Neutrophil (primary cell): ENCODE measurements at regions not wholly inside any gene's neighbourhood (a gene's known extent, or its start where the extent isn't known, plus 50 kb on each side); places are given as distances from the start of the nearest gene placed in this dataset.

Experiments used
- H3K27ac ChIP-seq: fragments of 200-600 bp; sonication (generic); 2 replicates; pipeline ENCODE4 v1.5.1; 2016; ENCODE audit warnings: mild to moderate bottlenecking, moderate library complexity
- H3K27me3 ChIP-seq: fragments of 200-600 bp; sonication (generic); 2 replicates; pipeline ENCODE4 v1.6.0; 2016; ENCODE audit warnings: mild to moderate bottlenecking
- H3K36me3 ChIP-seq: fragments of 200-600 bp; sonication (generic); 2 replicates; pipeline ENCODE4 v1.5.1; 2017
- H3K4me1 ChIP-seq, 2 experiments: fragments of 200-600 bp in 1 of 2; sonication (generic) in 1 of 2; 1 replicate in 1 of 2; 2 replicates in 1 of 2; pipeline versions ENCODE4 v1.5.1 to v1.6.1; 2013 to 2016; ENCODE audit warnings: low read depth in 1 of 2, low read length in 1 of 2, mild to moderate bottlenecking in 1 of 2, moderate library complexity in 1 of 2; ENCODE audit not compliant: control insufficient read depth in 1 of 2, insufficient read depth in 1 of 2
- H3K4me3 ChIP-seq, 2 experiments: fragments of 200-600 bp in 1 of 2; sonication (generic) in 1 of 2; 1 replicate in 1 of 2; 2 replicates in 1 of 2; pipeline ENCODE4 v1.5.1; 2013 to 2016; ENCODE audit warnings: low read depth in 1 of 2, low read length in 1 of 2, mild to moderate bottlenecking in 1 of 2, moderate library complexity in 1 of 2
- H3K9me3 ChIP-seq: fragments of 200-600 bp; sonication (generic); 2 replicates; pipeline ENCODE4 v1.5.1; 2016
- CTCF ChIP-seq: fragments of 200-600 bp; sonication (generic); IDR thresholded peaks from 2 replicates; pipeline ENCODE4 v1.5.1; 2016; ENCODE audit warnings: antibody characterized with exemption

DNA sequence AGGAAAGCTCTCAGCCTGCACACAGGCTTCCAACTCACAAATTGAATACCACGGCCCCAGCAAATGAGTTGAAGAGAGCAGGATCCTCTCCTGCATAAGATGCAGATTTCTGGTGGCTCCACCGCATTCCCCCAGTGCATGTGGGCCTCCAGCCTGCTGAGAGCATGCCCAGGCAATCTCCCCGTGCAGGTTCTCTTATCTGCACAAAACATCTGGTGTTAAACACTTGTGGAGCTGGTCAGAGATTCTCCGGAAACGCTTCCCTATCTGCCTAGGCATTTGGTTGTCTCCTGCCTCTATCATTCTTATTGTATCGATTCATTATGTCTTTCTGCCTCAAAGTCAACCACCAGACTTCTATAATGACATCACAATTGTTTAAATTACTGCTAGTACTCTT is 1349.0 kb upstream of the B3GALT2 start:
- Histone ChIP-seq H3K27ac (no peak overlapping the region), H3K4me1 (no peaks in the 10 kb centered on the region), H3K27me3 (no peaks in the 10 kb centered on the region), H3K36me3 (no peaks in the 10 kb centered on the region), H3K9me3 (no peaks in the 10 kb centered on the region), H3K4me3 (no peak overlapping the region)
- TF ChIP-seq CTCF: no peak

DNA sequence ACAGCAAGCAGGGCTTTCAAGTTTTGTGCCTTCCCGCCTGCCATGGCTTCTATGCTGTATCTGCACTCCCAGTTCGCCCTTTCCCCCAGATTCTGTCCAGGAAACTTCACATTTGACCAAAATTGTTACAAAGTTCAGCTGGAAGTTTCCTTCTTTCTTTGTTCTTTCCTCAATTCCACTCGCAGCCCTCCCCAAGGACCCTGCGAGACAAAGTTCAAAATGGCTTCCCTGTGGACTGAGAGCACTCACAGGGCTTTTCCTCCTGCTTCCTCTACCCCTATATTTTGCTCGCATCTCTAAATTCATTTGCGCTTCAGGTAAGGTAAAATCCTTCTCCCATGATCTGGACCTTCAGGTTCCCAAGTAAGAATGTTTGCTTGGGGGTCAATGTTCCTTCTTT is 1348.4 kb upstream of the B3GALT2 start:
- no peaks in the 10 kb centered on the region for H3K9me3 ChIP-seq
- H3K27me3 ChIP-seq: no peaks in the 10 kb centered on the region
- H3K36me3 ChIP-seq: no peaks in the 10 kb centered on the region
- no peak overlapping the region for H3K4me3 ChIP-seq
- H3K27ac ChIP-seq: no peak overlapping the region
- no peak for TF ChIP-seq CTCF
- H3K4me1 ChIP-seq: no peaks in the 10 kb centered on the region

DNA sequence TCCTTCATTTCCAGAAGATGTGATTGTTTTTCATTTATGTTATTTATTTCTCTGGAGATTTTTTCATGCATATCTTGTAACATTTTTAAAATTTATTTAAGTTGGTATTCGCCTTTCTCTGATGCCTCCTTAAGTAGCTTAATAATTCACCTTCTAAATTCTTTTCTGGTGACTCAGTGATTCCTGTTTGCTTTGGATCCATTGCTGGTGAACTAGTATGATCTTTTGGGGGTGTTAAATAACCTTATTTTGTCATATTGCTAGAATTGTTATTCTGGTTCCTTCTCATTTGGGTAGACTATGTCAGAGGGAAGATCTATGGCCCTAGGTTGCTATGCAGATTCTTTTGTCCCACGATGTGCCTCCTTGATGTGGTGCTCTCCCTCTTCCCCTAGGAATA is 1347.2 kb upstream of the B3GALT2 start:
- H3K4me3 ChIP-seq: no peak overlapping the region
- no peaks in the 10 kb centered on the region for H3K9me3 ChIP-seq
- no peaks in the 10 kb centered on the region for H3K27me3 ChIP-seq
- no peaks in the 10 kb centered on the region for H3K36me3 ChIP-seq
- H3K4me1 ChIP-seq: no peaks in the 10 kb centered on the region
- H3K27ac ChIP-seq: no peak overlapping the region
- TF ChIP-seq CTCF: no peak

GRCh38 chr1:194517567-194517966 is 1331.2 kb upstream of the B3GALT2 start:
- no peak for TF ChIP-seq CTCF
- no peak overlapping the region for H3K27ac ChIP-seq
- no peaks in the 10 kb centered on the region for H3K27me3 ChIP-seq
- no peaks in the 10 kb centered on the region for H3K9me3 ChIP-seq
- H3K36me3 ChIP-seq: no peaks in the 10 kb centered on the region
- no peak overlapping the region for H3K4me3 ChIP-seq
- H3K4me1 ChIP-seq: no peaks in the 10 kb centered on the region

DNA sequence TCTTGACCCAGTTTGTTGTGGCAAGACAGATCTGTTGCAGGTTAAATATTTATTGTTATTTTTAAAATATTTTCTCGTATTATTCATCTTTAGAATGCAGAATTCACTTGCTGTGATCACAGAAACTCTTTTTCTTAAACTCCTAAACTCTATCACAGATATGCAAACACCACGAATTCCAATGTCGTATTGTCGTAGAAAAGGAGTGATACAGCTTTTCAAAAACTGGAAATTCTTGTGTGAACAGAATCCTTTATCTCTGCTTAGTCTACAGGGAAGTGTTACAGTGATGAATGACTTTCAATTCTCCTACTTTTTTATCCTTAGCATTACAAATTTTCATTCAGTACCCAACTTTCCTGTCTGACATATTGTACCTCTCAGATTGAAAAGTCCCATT is 1329.5 kb upstream of the B3GALT2 start:
- Histone ChIP-seq H3K36me3 (no peaks in the 10 kb centered on the region), H3K27ac (no peak overlapping the region), H3K4me3 (no peak overlapping the region), H3K9me3 (no peaks in the 10 kb centered on the region), H3K4me1 (no peaks in the 10 kb centered on the region), H3K27me3 (no peaks in the 10 kb centered on the region)
- TF ChIP-seq CTCF: no peak

- no peak overlapping the region for H3K4me3 ChIP-seq
- no peaks in the 10 kb centered on the region for H3K27me3 ChIP-seq
- H3K4me1 ChIP-seq: no peaks in the 10 kb centered on the region
- no peak overlapping the region for H3K27ac ChIP-seq
- no peak for TF ChIP-seq CTCF
- no peaks in the 10 kb centered on the region for H3K36me3 ChIP-seq
- H3K9me3 ChIP-seq: no peaks in the 10 kb centered on the region
Measured at GRCh38 chr1:194512957-194513356, 1326.5 kb upstream of the B3GALT2 start.
